HG02973 (cell line): ENCODE measurements at regions not wholly inside any gene's neighbourhood (a gene's known extent, or its start where the extent isn't known, plus 50 kb on each side); places are given as distances from the start of the nearest gene placed in this dataset.

Experiments
- ATAC-seq: cut with Tn5 transposase; IDR thresholded peaks from one replicate; pipeline ENCODE4 v1.9.1; 2021; ENCODE audit warnings: moderate library complexity; ENCODE audit not compliant: unreplicated experiment

GRCh38 chr4:14087459-14087858 lies 459.9 kb upstream of the BOD1L1 start:
- ATAC-seq, result no peak

DNA sequence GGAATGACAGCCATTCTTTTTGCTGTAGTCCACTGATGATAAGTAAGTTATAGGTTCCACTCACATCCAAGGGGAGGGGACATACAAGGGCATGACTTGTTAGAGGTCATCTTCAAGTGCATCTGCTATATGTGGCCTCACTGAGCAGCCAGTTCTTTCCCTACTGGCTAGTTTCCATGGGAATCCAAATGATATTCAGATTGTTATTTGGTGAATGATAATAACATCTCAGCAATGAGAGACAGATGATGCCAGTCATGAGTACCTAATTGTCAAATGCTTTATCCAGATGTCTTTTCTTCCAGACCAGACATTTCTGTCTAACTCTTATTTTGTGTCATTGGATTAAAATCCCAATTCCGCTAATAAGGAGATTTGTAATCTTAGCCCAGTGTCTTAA lies 460.4 kb upstream of the BOD1L1 start:
- no peak for ATAC-seq

DNA sequence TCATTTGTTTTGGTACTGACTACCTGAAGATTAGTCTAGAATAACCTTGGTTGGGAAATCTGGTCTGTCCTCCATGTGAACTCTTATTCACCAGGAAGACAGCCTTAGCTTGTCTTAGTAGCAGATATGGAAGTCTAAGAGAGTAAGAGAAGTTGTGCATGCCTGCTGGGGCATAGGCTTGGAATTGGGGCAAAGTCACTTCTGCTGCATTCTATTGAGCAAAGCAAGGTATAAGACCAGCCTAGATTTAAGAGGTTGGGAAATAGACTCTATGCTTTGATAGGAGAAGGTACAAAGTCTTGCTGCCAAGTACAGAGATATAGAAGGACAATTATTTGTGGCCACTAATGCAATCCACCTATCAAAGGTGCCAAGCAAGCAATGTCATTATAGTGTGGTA lies 464.0 kb upstream of the BOD1L1 start:
- no peak for ATAC-seq

- no peak for ATAC-seq
Measured at GRCh38 chr4:14091966-14092365, 464.4 kb upstream of the BOD1L1 start.

DNA sequence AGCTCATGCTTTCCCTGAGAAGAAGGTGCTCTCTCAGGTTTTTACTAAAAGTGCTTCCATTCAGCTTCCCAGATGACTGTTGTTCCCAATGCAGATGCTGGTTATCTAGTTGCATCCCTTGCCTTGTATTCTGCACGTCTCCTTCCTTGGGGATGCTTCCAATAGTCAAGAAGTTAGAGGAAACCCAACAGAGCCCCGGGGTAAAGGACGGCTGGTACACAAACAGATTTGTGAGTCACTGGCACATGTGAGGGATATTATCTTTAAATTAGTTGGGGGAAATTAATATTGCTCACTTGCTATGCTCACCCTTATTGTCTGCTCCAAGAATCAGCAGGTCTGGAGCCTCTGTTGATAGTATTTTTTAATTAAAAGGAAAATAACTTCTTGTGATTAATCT lies 465.2 kb upstream of the BOD1L1 start:
- ATAC-seq, result no peak

DNA sequence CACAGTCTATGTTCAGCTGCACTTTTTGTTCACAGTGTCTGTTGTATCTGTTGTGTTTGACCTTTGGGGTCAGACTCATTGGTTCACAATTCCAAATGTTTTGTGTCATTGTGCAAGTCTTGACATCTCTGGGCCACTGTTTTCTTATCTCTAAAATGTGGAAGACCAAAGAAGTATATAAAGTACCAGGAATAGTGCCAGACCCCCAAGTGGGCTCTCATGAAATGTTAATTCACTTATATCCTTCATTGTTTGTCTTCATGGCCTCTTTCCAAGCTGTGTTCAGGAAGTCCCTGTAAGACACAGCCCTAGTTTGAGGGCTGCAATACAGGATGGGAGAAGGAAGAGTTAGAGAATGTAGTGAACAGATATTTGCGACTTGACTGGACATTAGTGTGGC lies 468.3 kb upstream of the BOD1L1 start:
- no peak for ATAC-seq

GRCh38 chr4:14096396-14096965 lies 469.0 kb upstream of the BOD1L1 start:
- no peak for ATAC-seq

- no peak for ATAC-seq
Measured at GRCh38 chr4:14100349-14100748, 472.8 kb upstream of the BOD1L1 start.

- no peak for ATAC-seq
Measured at GRCh38 chr4:14110407-14110806, 482.9 kb upstream of the BOD1L1 start.

DNA sequence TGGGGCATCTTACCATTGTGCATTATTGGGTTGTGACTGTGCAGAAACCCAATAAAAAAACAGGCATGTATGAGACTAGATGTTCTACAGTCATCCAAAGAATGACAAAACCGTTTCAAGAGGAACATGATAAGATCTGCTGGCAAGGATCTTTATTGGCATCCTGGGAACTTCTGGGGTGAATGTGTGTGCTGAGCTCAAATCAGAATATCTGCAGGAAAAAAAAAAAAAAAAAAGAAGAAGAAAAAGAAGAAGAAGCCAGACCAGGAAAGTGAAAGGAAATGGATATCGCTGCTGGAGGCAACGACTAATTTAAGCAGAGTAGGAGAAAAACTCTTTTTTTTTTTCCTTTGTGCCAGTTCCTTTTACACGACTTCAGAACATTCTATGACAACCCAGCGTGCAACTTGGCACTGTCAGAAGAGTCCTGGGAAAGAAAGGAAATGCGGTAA lies 484.2 kb upstream of the BOD1L1 start:
- ATAC-seq, result no peak

GRCh38 chr4:14115106-14115505 lies 487.6 kb upstream of the BOD1L1 start:
- ATAC-seq, result no peak

- ATAC-seq, result no peak
Measured at GRCh38 chr4:14117575-14118238, 490.2 kb upstream of the BOD1L1 start.

DNA sequence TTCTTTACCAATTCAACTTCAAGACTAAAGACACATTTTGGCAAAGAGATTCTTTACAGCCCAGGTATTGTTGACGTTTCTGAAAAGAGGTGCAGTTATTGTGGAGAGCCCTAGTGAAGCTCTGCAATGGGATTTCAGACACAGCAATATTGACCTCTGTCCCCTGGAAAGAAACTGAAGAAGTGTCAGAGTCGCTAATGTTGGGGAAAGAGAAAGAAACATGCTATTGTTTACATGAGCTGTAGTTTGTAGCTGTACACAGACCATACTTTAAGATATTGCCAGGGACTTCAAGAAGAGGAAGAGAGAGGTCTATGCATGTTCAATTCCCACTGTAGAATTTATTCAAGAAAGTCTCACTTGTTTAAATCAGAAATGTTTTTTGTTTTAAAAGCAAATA lies 497.3 kb upstream of the BOD1L1 start:
- no peak for ATAC-seq

DNA sequence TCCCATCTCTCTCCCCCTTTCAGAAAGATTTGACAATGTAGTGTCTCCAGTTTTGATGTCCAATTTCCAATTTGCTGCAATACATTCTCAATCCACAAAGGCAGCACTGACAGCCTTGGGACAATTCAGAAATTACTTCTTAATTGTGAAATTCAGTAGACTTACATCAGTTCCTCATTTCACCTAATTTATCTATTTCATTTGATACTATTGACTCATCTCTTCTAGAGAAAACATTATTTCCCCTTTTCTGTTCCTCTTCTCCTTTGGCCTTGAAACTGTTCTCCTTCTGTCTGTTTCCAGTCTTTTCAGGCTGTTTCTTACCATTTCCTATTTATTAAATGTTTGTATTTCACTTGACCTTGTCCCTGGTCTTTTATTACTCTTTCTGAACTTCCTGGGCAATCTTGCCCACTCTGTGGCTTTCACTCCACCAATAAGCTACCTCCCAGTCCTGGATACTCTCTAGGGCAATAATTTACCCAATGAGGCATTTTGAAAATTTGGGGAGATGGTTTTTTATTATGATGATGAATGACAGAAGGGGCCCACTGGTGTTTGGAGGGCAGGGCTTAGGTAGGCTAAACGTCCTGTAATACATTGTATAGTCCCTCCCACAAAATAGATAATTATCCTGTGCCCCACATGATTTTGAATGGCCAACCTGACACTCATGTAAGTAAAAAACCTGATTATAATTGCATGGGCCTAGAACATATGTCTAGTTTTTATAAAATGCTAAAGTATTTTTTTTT lies 498.0 kb upstream of the BOD1L1 start:
- peak; percentile 92 for ATAC-seq

GRCh38 chr4:14130551-14130950 lies 503.0 kb upstream of the BOD1L1 start:
- ATAC-seq, result no peak

DNA sequence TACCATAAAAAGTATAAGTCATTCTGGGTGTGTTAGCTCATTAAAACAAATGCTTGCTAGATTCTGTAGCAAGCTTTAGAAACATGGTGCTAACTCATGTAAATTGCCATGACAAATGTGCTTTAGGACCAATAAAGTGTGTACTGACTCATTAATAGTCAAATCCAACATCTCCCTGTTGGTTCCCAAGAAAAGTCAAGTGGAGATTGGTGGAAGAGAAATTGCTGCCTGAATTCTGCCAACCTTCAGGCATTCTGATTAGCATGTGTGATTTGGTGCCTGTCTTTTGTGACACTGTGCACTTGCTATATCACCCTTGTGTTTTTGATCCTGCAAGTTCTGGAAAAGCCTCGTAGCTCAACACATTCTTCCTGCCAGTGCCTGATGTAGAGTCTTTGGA lies 503.8 kb upstream of the BOD1L1 start:
- ATAC-seq, result no peak

GRCh38 chr4:14132301-14132700 lies 504.8 kb upstream of the BOD1L1 start:
- ATAC-seq, result no peak

DNA sequence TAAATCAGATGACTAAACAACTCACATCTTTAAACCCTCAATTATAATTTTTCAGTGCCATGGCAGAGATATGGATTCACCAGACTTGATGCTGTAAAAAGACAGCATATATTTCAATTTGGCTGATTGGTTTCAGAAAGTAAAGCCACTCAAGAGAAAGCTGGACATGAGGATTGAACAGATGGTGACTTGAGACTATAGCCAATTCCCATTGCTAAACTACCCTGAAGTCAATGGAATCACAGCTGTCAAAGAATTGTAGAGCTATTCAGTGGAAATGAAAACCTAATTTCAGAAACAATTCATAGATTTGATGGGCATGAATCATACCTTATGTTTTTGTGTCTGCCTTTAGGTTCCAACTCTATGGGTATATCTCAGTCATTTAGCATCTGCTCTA lies 510.6 kb upstream of the BOD1L1 start:
- ATAC-seq, result no peak

DNA sequence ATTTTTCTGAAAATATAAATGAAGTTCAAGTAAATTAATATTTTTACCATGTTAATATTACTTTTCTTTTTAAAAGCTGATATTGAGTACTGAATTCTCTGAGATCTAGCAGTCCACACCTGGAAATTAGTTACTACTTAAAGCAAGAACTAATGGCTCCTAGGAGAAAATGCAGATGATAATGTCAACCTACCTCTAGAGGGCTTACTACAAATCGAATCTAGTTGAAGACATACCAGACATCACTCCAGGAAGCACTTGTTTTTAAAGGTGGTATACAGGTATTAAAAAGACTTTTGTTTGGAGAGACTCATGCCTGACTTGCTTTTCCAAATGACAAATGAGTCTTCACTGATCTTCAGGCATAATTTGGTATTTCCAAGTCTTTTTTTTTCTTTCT lies 516.4 kb upstream of the BOD1L1 start:
- ATAC-seq, result no peak

DNA sequence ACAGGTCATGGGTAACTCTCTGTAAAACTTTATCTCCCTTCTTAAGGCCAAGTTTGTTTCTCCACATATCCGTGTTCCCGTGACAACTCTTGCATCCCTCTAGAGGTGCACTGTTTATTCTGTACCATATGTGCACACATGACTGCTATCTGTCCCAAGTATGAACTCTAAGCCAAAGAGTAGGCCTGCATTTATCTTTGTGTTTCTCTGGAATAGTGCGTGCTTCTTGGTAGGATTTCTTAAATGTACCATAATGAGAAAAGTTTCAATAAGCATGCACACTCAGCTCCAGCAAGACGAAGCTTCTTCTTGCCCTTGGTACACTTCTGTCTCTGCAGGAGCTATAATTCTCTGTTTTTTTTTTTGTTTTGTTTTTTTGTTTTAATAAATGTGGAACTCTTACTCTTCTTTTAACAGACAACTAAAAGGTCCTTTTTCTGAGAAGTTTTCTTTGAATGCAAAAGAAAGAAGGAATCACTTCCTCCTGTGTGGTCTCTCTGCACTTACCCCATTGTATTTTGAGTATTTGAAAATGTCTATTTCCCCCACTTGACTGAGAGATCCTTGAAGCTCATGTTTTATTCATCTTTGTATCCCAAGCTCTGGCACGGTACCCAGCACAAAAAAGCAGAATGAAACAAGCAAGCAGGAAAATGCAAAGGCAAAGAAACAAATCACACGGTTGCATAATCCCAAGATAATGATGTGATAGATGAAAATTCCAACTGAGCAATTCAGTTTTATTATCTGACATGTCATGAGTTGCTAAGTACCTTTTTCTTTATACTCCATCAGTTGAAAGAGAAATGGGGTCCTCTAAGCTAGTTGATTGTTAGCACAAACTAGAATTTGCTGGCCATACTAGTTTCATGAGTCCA lies 521.9 kb upstream of the BOD1L1 start:
- no peak for ATAC-seq

GRCh38 chr4:14151101-14151500 lies 523.6 kb upstream of the BOD1L1 start:
- ATAC-seq, result no peak
